GM18909 (cell line): ENCODE measurements at regions not wholly inside any gene's neighbourhood (a gene's known extent, or its start where the extent isn't known, plus 50 kb on each side); places are given as distances from the start of the nearest gene placed in this dataset.

Experiments
- ATAC-seq: cut with Tn5 transposase; IDR thresholded peaks from one replicate; pipeline ENCODE4 v1.9.1; 2021; ENCODE audit warnings: mild to moderate bottlenecking; ENCODE audit not compliant: unreplicated experiment, poor library complexity

DNA sequence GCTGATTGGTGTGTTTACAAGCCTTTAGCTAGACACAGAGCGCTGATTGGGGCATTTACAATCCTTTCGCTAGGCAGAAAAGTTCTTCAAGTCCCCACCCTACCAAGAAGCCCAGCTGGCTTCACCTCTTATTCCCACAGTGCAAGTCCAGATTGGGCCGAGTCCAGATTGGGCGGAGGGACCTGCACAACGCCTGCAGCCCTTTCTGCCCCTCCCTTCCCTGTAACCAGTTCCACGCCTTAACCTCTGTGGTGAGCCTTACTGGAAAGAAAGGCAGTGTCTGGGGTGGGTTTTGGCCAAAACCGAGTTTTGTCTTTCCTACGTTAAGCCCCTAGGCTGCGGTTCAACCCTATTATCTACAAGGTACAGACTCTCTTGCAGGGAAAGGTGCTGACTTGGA is 268.7 kb downstream of the ZEB1 start:
- ATAC-seq = no peak

DNA sequence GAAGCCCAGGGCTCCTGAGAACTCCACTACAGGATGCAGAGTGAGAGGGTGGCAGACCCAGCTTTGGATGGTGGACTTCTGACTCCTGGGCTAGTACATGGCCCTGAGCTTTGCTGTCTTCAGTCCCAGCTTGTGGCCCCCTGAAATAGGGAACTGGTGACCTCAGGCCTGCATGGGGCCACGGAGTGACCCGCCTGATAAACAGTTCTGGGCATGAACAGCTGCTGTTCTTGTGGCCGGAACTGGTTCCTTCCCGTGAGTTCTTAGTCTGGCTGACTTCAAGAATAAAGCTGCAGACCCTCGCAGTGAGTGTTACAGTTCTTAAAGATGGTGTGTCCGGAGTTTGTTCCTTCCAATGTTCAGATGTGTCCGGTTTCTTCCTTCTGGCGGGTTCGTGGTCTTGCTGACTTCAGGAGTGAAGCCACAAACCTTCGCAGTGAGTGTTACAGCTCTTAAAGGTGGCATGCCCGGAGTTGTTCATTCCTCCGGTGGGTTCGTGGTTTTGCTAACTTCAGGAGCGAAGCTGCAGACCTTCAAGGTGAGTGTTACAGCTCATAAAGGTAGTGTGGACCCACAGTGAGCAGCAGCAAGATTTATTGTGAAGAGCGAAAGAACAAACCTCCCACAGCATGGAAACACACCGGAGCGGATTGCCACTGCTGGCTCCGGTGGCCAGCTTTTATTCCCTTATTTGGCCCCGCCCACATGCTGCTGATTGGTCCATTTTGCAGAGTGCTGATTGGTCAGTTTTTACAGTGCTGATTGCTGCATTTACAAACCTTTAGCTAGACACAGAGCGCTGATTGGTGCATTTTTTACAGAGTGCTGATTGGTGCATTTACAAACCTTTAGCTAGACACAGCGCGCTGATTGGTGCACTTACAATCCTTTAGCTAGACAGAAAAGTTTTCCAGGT is 268.0 kb downstream of the ZEB1 start:
- peak; percentile 43 for ATAC-seq

- ATAC-seq = no peak
These were observed 265.9 kb downstream of the ZEB1 start for GRCh38 chr10:31584876-31585275.

- no peak for ATAC-seq
These were observed 265.1 kb downstream of the ZEB1 start for GRCh38 chr10:31584098-31584631.

GRCh38 chr10:31583293-31583692 is 264.3 kb downstream of the ZEB1 start:
- no peak for ATAC-seq

DNA sequence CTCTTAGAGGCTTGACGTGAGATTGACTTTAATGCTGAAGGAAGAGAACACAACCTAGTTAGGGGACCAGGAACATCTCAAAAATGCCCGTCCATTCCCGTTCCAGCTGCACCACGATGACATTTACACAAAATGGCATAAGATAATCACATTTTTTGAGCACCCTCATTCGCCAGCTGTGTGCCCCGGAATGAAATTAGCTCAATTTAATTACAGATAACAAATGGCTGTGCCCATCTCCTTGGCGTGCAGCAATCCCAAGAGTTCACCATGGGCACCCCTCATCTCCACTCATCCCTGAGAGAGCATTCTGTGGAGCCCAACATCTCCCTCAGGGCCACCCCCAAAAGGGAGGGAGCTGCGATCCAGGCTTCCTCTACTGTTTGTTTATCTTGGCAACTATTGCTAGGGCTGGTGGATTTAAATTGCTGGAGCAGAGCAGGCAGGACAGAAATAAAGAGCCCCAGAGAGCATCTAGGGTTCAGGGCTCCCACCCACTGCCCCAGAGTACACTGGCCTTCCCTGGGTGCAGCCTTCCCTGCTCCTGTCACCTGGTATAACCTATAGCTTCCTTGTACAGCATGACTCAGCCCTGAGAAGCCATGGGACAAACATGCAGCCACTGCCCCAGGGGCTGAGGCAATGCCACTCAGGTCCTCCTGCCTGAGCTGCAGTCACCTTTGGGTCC is 263.5 kb downstream of the ZEB1 start:
- ATAC-seq = no peak

- peak; percentile 61 for ATAC-seq
These were observed 262.8 kb downstream of the ZEB1 start for GRCh38 chr10:31581741-31582323.

GRCh38 chr10:31580646-31581045 is 261.6 kb downstream of the ZEB1 start:
- ATAC-seq = no peak
